ENCODE measurements at regions not wholly inside any gene's neighbourhood (a gene's known extent, or its start where the extent isn't known, plus 50 kb on each side); places are given as distances from the start of the nearest gene placed in this dataset.
A peak's percentile ranks its signal among the peaks of the same experiment; 100 is the strongest.
"Not testable (repeated sequence)": the region's sequence is repeated elsewhere in the genome, so short reads cannot be mapped to it uniquely, and the experiment has no call there.

GRCh38 chr6:74018825-74019224 is 322.8 kb downstream of the CD109 start:
- intact Hi-C loops (cut with micrococcal nuclease), result no loop called here
- POLR2A ChIA-PET (ENCODE audit: unreplicated experiment), result no interaction called here
- H3K27me3 ChIP-seq (ENCODE audit: low read length), result no peaks in the 10 kb centered on the region
- peaks cover 2% of the 10 kb centered on the region; the same call in 1 of the 2 replicates for H3K4me1 ChIP-seq (ENCODE audit: insufficient read depth, low read length)
- CTCF ChIA-PET, result no interaction called here
- no peaks in the 10 kb centered on the region for H3K36me3 ChIP-seq (ENCODE audit: low read depth, low read length)
- TF ChIP-seq EZH2 (IDR thresholded peaks at IDR 0.05; ENCODE audit: low read length, unreplicated experiment), result no peak
- TF ChIP-seq CTCF (conservative IDR thresholded peaks at IDR 0.05; ENCODE audit: low read depth, low read length), result no peak
- no peak for TF ChIP-seq EZH2phosphoT487 (IDR thresholded peaks at IDR 0.05; ENCODE audit: borderline replicate concordance, low read length)
- H3K79me2 ChIP-seq (ENCODE audit: low read length), result no peaks in the 10 kb centered on the region
- no TSS peak for BruUV-seq (replicated peaks)
- H3K9ac ChIP-seq (ENCODE audit: low read length), result no peak overlapping the region
- H3K9me3 ChIP-seq (ENCODE audit: low read length), result no peaks in the 10 kb centered on the region
- ATAC-seq (peak; percentile 54), DNase-seq (peak; percentile 28)
- H4K20me1 ChIP-seq (ENCODE audit: low read length), result no peaks in the 10 kb centered on the region
- no peak overlapping the region for H3K27ac ChIP-seq (ENCODE audit: low read length)
- H3K4me2 ChIP-seq (ENCODE audit: low read length), result no peak overlapping the region
- H2AFZ ChIP-seq (ENCODE audit: low read length), result no peak overlapping the region
- no peak overlapping the region for H3K4me3 ChIP-seq (ENCODE audit: low read length)
- H3K9me2 ChIP-seq (replicated peaks; ENCODE audit: low read length), result no peaks in the 10 kb centered on the region
- H3F3A ChIP-seq (ENCODE audit: low read length, unreplicated experiment), result no peaks in the 10 kb centered on the region

- H3K9me3 ChIP-seq (ENCODE audit: low read length), result no peaks in the 10 kb centered on the region
- TF ChIP-seq EZH2phosphoT487 (IDR thresholded peaks at IDR 0.05; ENCODE audit: borderline replicate concordance, low read length), result no peak
- no peak for TF ChIP-seq CTCF (conservative IDR thresholded peaks at IDR 0.05; ENCODE audit: low read depth, low read length)
- no peak for TF ChIP-seq EZH2 (IDR thresholded peaks at IDR 0.05; ENCODE audit: low read length, unreplicated experiment)
- H3K4me1 ChIP-seq (ENCODE audit: insufficient read depth, low read length), result peaks cover 2% of the 10 kb centered on the region; the same call in 1 of the 2 replicates
- H3K27me3 ChIP-seq (ENCODE audit: low read length), result no peaks in the 10 kb centered on the region
- no peaks in the 10 kb centered on the region for H4K20me1 ChIP-seq (ENCODE audit: low read length)
- POLR2A ChIA-PET (ENCODE audit: unreplicated experiment), result no interaction called here
- no peaks in the 10 kb centered on the region for H3K79me2 ChIP-seq (ENCODE audit: low read length)
- H3K4me3 ChIP-seq (ENCODE audit: low read length), result no peak overlapping the region
- no peaks in the 10 kb centered on the region for H3K36me3 ChIP-seq (ENCODE audit: low read depth, low read length)
- no peaks in the 10 kb centered on the region for H3K9me2 ChIP-seq (replicated peaks; ENCODE audit: low read length)
- H3K27ac ChIP-seq (ENCODE audit: low read length), result no peak overlapping the region
- no TSS peak for BruUV-seq (replicated peaks)
- H2AFZ ChIP-seq (ENCODE audit: low read length), result no peak overlapping the region
- no peak overlapping the region for H3K4me2 ChIP-seq (ENCODE audit: low read length)
- CTCF ChIA-PET, result interaction anchor here (0.6 kb wide), 1 partner anchor 47 kb away, joined by 3 read pairs; no protein-coding TSS in a partner anchor
- no peaks in the 10 kb centered on the region for H3F3A ChIP-seq (ENCODE audit: low read length, unreplicated experiment)
- H3K9ac ChIP-seq (ENCODE audit: low read length), result no peak overlapping the region
- no peak for DNase-seq
- intact Hi-C loops (cut with micrococcal nuclease), result no loop called here
- no peak for ATAC-seq
These were observed 319.4 kb downstream of the CD109 start for GRCh38 chr6:74015427-74015826.

DNA sequence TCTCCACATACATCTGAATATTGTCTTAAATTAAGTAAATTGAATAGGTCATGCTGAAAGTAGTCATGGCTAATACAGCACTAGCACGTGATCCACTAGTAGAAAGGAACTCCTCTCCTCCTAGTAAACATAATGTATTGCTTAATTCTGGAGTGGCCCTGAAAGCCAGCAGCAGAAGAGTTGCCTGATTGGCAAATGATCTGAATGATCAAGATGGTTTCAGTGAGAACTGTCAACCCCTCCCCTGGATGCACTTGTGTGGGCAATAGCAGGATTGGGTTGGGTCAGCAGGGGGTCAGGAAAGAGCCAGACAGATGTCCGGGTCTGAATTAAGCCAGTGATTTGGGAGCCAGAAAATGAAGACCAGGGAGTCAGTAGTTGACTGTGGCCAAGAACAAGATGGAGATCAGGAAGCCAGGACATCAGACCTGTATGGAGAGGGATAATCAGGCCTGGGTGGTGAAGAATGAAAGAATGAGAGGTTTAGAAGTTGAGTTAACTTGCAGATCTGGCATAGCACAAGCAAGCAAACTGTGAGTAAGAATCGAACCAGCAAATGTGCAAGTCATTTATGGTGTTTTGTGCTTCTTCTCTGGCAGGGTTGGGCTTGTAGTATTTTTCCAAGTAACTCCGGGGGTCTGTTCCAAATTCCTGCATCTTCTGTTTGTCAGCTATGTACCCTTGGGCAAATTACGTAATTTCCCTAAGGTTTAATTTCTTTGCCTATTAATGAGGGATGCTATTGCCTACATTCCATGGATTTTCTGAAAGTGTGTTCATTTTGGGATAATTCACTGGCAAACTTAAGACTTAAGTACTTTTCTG is 304.9 kb downstream of the CD109 start:
- H3K27me3 ChIP-seq (ENCODE audit: low read length), result no peaks in the 10 kb centered on the region
- no peak for ATAC-seq
- H3F3A ChIP-seq (ENCODE audit: low read length, unreplicated experiment), result no peaks in the 10 kb centered on the region
- no peak overlapping the region for H3K27ac ChIP-seq (ENCODE audit: low read length)
- ChIA-PET POLR2A (ENCODE audit: unreplicated experiment) (no interaction called here), CTCF (no interaction called here)
- H3K9me3 ChIP-seq (ENCODE audit: low read length), result no peaks in the 10 kb centered on the region
- H3K36me3 ChIP-seq (ENCODE audit: low read depth, low read length), result no peaks in the 10 kb centered on the region
- no peak for DNase-seq
- no peaks in the 10 kb centered on the region for H3K4me1 ChIP-seq (ENCODE audit: insufficient read depth, low read length)
- H3K79me2 ChIP-seq (ENCODE audit: low read length), result no peaks in the 10 kb centered on the region
- TF ChIP-seq EZH2 (IDR thresholded peaks at IDR 0.05; ENCODE audit: low read length, unreplicated experiment) (no peak), CTCF (conservative IDR thresholded peaks at IDR 0.05; ENCODE audit: low read depth, low read length) (no peak), EZH2phosphoT487 (IDR thresholded peaks at IDR 0.05; ENCODE audit: borderline replicate concordance, low read length) (no peak)
- H3K9ac ChIP-seq (ENCODE audit: low read length), result no peak overlapping the region
- no peak overlapping the region for H3K4me2 ChIP-seq (ENCODE audit: low read length)
- intact Hi-C loops (cut with micrococcal nuclease), result no loop called here
- no peak overlapping the region for H3K4me3 ChIP-seq (ENCODE audit: low read length)
- no peaks in the 10 kb centered on the region for H3K9me2 ChIP-seq (replicated peaks; ENCODE audit: low read length)
- H2AFZ ChIP-seq (ENCODE audit: low read length), result no peak overlapping the region
- BruUV-seq (replicated peaks), result no TSS peak
- no peaks in the 10 kb centered on the region for H4K20me1 ChIP-seq (ENCODE audit: low read length)

GRCh38 chr6:73990609-73991238 is 294.7 kb downstream of the CD109 start:
- H3K36me3 ChIP-seq (ENCODE audit: low read depth, low read length); H3K9me3 ChIP-seq (ENCODE audit: low read length); H3K27me3 ChIP-seq (ENCODE audit: low read length); H3K9me2 ChIP-seq (replicated peaks; ENCODE audit: low read length); intact Hi-C loops (cut with micrococcal nuclease); H3K9ac ChIP-seq (ENCODE audit: low read length); H3F3A ChIP-seq (ENCODE audit: low read length, unreplicated experiment); H3K27ac ChIP-seq (ENCODE audit: low read length); DNase-seq; ATAC-seq; H3K4me1 ChIP-seq (ENCODE audit: insufficient read depth, low read length); H2AFZ ChIP-seq (ENCODE audit: low read length); H4K20me1 ChIP-seq (ENCODE audit: low read length); POLR2A ChIA-PET (ENCODE audit: unreplicated experiment); BruUV-seq (replicated peaks); CTCF ChIA-PET; H3K4me2 ChIP-seq (ENCODE audit: low read length); H3K79me2 ChIP-seq (ENCODE audit: low read length); H3K4me3 ChIP-seq (ENCODE audit: low read length): not testable (repeated sequence)
